ENCODE measurements at regions not wholly inside any gene's neighbourhood (a gene's known extent, or its start where the extent isn't known, plus 50 kb on each side); places are given as distances from the start of the nearest gene placed in this dataset.

- in situ Hi-C loops (cut with MboI; ENCODE audit: low pct_unique_long_range_greater_than_20kb, low sequenced_read_pairs, unreplicated experiment): loop anchor here (25.0 kb wide), 1 partner anchor 97 kb away; no protein-coding TSS in a partner anchor
- no peak for TF ChIP-seq CTCF (IDR thresholded peaks at IDR 0.05; ENCODE audit: extremely low read depth, insufficient read depth, missing control alignments)
- no peak for DNase-seq (ENCODE audit: low spot score)
These were observed 437.4 kb downstream of the EPHA4 start for GRCh38 chr2:221134718-221135117.

GRCh38 chr2:221135699-221136098 is 436.4 kb downstream of the EPHA4 start:
- DNase-seq (ENCODE audit: low spot score): no peak
- no peak for TF ChIP-seq CTCF (IDR thresholded peaks at IDR 0.05; ENCODE audit: extremely low read depth, insufficient read depth, missing control alignments)
- in situ Hi-C loops (cut with MboI; ENCODE audit: low pct_unique_long_range_greater_than_20kb, low sequenced_read_pairs, unreplicated experiment): loop anchor here (25.0 kb wide), 1 partner anchor 98 kb away; no protein-coding TSS in a partner anchor

- no peak for TF ChIP-seq CTCF (IDR thresholded peaks at IDR 0.05; ENCODE audit: extremely low read depth, insufficient read depth, missing control alignments)
- in situ Hi-C loops (cut with MboI; ENCODE audit: low pct_unique_long_range_greater_than_20kb, low sequenced_read_pairs, unreplicated experiment): loop anchor here (25.0 kb wide), 1 partner anchor 100 kb away; no protein-coding TSS in a partner anchor
- no peak for DNase-seq (ENCODE audit: low spot score)
These were observed 434.7 kb downstream of the EPHA4 start for GRCh38 chr2:221137385-221137784.

DNA sequence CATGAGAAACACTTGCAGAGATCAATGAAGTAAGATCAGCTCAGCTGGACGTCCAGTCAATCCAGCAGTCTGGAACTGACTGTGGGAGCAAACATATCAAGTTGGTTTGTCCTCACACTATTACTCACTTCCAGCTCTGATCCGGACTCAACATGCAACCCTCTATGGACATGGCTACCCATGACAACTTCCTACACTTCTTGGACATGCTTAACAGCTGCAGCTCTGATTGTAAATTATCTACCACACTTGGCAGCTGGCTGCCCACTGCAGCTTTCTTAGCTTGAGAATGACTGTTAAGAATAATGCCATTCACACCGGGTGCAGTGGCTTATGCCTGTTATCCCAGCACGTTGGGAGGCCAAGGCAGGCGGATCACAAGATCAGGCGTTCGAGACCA is 429.8 kb downstream of the EPHA4 start:
- in situ Hi-C loops (cut with MboI; ENCODE audit: low pct_unique_long_range_greater_than_20kb, low sequenced_read_pairs, unreplicated experiment): loop anchor here (25.0 kb wide), 1 partner anchor 105 kb away; no protein-coding TSS in a partner anchor
- TF ChIP-seq CTCF (IDR thresholded peaks at IDR 0.05; ENCODE audit: extremely low read depth, insufficient read depth, missing control alignments): no peak
- no peak for DNase-seq (ENCODE audit: low spot score)

GRCh38 chr2:221143231-221143630 is 428.9 kb downstream of the EPHA4 start:
- DNase-seq (ENCODE audit: low spot score): no peak
- in situ Hi-C loops (cut with MboI; ENCODE audit: low pct_unique_long_range_greater_than_20kb, low sequenced_read_pairs, unreplicated experiment): loop anchor here (25.0 kb wide), 1 partner anchor 106 kb away; no protein-coding TSS in a partner anchor
- TF ChIP-seq CTCF (IDR thresholded peaks at IDR 0.05; ENCODE audit: extremely low read depth, insufficient read depth, missing control alignments): no peak

DNA sequence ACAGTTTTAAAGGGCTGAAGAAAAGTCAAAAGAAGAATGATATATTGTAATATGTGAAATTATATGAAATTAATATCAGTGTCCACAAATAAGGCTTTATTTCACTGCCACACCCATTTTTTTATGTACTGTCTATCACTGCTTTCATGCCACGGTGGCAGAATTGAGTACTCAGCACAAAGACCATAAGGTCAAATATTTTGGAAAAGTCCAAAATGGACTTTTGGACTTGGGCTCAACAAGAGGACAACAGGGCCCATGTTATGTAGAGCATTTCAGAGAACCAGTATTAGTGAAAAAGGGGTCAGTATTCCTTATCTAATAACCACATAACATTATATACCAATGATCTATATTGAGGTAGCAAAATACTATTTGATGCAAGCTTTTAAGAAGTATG is 427.2 kb downstream of the EPHA4 start:
- no peak for TF ChIP-seq CTCF (IDR thresholded peaks at IDR 0.05; ENCODE audit: extremely low read depth, insufficient read depth, missing control alignments)
- in situ Hi-C loops (cut with MboI; ENCODE audit: low pct_unique_long_range_greater_than_20kb, low sequenced_read_pairs, unreplicated experiment): loop anchor here (25.0 kb wide), 1 partner anchor 108 kb away; no protein-coding TSS in a partner anchor
- no peak for DNase-seq (ENCODE audit: low spot score)
